K562 (cell line): ENCODE measurements at regions not wholly inside any gene's neighbourhood (a gene's known extent, or its start where the extent isn't known, plus 50 kb on each side); places are given as distances from the start of the nearest gene placed in this dataset.

Experiments
- ARID3B ChIP-seq: fragments of 250-450 bp; sonication (Bioruptor Pico); IDR thresholded peaks from 2 replicates; pipeline ENCODE4 v1.4.0; 2020; ENCODE audit warnings: borderline replicate concordance
- BRF1 ChIP-seq: IDR thresholded peaks from 3 replicates; pipeline ENCODE4 v1.6.1; 2011; ENCODE audit warnings: borderline replicate concordance, mild to moderate bottlenecking; ENCODE audit not compliant: insufficient read length; ENCODE audit errors: extremely low read depth
- CC2D1A ChIP-seq: fragments of 450-650 bp; IDR thresholded peaks from 2 replicates; pipeline ENCODE4 v1.6.1; 2017; ENCODE audit warnings: mild to moderate bottlenecking
- ELF4 ChIP-seq: fragments of 450-650 bp; formaldehyde crosslinking; IDR thresholded peaks from 2 replicates; pipeline ENCODE4 v1.4.0; 2022; ENCODE audit warnings: missing genetic modification characterization
- HDAC8 ChIP-seq: fragments of 450-650 bp; IDR thresholded peaks from 2 replicates; pipeline ENCODE4 v1.6.1; 2016; ENCODE audit warnings: mild to moderate bottlenecking, missing genetic modification characterization, moderate library complexity, missing compliant biosample characterization
- KLF1 ChIP-seq: fragments of 450-650 bp; IDR thresholded peaks from 2 replicates; pipeline ENCODE4 v1.6.1; 2016; ENCODE audit warnings: missing genetic modification characterization, missing compliant biosample characterization
- USF1 ChIP-seq: sonication (generic); formaldehyde crosslinking; IDR thresholded peaks from 2 replicates; pipeline ENCODE4 v1.9.0; 2022; ENCODE audit warnings: mild to moderate bottlenecking, missing genetic modification reagents
- TF ChIP-seq, protein P1 (sequence below): sonication (generic); formaldehyde crosslinking; IDR thresholded peaks from 2 replicates; pipeline ENCODE4 v1.4.0; 2020; ENCODE audit warnings: mild to moderate bottlenecking, missing genetic modification reagents
- TF ChIP-seq, protein P2 (sequence below): sonication (generic); formaldehyde crosslinking; IDR thresholded peaks from 2 replicates; pipeline ENCODE4 v1.8.0; 2023; ENCODE audit warnings: mild to moderate bottlenecking, missing genetic modification reagents
- TF ChIP-seq, protein P3 (sequence below): conservative IDR thresholded peaks from 2 replicates; pipeline ENCODE4 v1.6.1; 2011; ENCODE audit warnings: low read depth, mild to moderate bottlenecking, low read length; ENCODE audit not compliant: control insufficient read depth
- TF ChIP-seq, protein P4 (sequence below), 3 experiments: IDR thresholded peaks in 2 of 3; conservative IDR thresholded peaks in 1 of 3; 2 replicates each; pipeline ENCODE4 v1.5.1; 2011 to 2012; ENCODE audit warnings: low read length in 3 of 3, mild to moderate bottlenecking in 3 of 3, control low read depth in 2 of 3, improper control_type of control experiment in 1 of 3, inconsistent platforms in 1 of 3, low read depth in 1 of 3, mixed read lengths in 1 of 3, moderate library complexity in 1 of 3; ENCODE audit not compliant: insufficient read depth in 2 of 3
- TF ChIP-seq, protein P5 (sequence below): fragments of 250-450 bp; sonication (Bioruptor Pico); IDR thresholded peaks from 2 replicates; pipeline ENCODE4 v1.4.0; 2020; ENCODE audit warnings: mild to moderate bottlenecking

DNA sequence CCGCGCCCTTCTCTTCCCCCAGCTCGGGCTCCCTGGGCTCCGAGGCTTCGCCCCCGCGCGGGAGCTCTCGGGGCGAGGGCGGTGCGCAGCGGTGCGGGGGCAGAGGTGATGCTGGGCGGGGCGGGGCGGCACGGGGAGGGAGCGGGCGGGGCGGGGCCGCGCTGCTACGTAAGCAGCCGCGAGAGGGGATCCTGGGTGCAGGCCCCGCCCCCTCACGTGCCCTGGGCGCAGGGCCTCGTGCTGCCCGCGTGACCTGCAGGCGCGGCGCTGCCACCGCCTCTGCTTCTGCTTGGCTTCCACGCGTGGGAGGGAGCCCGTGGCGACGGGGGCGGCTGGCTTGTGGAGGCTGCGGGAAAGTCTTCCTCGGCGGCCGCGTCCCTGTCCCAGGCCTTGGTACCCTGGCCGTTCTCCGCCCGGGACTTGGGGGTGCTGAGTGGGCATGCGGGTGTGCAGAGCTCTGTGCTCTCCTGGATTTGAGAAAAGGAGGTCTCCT is 132.6 kb upstream of the HSD17B12 start (continued):
- TF ChIP-seq ARID3B (CRISPR knock-in tag) (no peak), KLF1 (tag) (no peak), ELF4 (CRISPR knock-in tag) (no peak), CC2D1A (no peak), HDAC8 (tag) (no peak), BRF1 (no peak), USF1 (CRISPR knock-in tag) (peak; percentile 88)
- TF ChIP-seq, protein P1, sequence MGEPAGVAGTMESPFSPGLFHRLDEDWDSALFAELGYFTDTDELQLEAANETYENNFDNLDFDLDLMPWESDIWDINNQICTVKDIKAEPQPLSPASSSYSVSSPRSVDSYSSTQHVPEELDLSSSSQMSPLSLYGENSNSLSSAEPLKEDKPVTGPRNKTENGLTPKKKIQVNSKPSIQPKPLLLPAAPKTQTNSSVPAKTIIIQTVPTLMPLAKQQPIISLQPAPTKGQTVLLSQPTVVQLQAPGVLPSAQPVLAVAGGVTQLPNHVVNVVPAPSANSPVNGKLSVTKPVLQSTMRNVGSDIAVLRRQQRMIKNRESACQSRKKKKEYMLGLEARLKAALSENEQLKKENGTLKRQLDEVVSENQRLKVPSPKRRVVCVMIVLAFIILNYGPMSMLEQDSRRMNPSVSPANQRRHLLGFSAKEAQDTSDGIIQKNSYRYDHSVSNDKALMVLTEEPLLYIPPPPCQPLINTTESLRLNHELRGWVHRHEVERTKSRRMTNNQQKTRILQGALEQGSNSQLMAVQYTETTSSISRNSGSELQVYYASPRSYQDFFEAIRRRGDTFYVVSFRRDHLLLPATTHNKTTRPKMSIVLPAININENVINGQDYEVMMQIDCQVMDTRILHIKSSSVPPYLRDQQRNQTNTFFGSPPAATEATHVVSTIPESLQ (CRISPR knock-in tag), result peak; percentile 83; the same call in 1 of the 2 replicates
- TF ChIP-seq, protein P2, sequence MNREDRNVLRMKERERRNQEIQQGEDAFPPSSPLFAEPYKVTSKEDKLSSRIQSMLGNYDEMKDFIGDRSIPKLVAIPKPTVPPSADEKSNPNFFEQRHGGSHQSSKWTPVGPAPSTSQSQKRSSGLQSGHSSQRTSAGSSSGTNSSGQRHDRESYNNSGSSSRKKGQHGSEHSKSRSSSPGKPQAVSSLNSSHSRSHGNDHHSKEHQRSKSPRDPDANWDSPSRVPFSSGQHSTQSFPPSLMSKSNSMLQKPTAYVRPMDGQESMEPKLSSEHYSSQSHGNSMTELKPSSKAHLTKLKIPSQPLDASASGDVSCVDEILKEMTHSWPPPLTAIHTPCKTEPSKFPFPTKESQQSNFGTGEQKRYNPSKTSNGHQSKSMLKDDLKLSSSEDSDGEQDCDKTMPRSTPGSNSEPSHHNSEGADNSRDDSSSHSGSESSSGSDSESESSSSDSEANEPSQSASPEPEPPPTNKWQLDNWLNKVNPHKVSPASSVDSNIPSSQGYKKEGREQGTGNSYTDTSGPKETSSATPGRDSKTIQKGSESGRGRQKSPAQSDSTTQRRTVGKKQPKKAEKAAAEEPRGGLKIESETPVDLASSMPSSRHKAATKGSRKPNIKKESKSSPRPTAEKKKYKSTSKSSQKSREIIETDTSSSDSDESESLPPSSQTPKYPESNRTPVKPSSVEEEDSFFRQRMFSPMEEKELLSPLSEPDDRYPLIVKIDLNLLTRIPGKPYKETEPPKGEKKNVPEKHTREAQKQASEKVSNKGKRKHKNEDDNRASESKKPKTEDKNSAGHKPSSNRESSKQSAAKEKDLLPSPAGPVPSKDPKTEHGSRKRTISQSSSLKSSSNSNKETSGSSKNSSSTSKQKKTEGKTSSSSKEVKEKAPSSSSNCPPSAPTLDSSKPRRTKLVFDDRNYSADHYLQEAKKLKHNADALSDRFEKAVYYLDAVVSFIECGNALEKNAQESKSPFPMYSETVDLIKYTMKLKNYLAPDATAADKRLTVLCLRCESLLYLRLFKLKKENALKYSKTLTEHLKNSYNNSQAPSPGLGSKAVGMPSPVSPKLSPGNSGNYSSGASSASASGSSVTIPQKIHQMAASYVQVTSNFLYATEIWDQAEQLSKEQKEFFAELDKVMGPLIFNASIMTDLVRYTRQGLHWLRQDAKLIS (CRISPR knock-in tag), result peak; percentile 34; the same call in 1 of the 2 replicates
- TF ChIP-seq, protein P3, sequence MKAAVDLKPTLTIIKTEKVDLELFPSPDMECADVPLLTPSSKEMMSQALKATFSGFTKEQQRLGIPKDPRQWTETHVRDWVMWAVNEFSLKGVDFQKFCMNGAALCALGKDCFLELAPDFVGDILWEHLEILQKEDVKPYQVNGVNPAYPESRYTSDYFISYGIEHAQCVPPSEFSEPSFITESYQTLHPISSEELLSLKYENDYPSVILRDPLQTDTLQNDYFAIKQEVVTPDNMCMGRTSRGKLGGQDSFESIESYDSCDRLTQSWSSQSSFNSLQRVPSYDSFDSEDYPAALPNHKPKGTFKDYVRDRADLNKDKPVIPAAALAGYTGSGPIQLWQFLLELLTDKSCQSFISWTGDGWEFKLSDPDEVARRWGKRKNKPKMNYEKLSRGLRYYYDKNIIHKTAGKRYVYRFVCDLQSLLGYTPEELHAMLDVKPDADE, result no peak
- TF ChIP-seq, protein P4, sequence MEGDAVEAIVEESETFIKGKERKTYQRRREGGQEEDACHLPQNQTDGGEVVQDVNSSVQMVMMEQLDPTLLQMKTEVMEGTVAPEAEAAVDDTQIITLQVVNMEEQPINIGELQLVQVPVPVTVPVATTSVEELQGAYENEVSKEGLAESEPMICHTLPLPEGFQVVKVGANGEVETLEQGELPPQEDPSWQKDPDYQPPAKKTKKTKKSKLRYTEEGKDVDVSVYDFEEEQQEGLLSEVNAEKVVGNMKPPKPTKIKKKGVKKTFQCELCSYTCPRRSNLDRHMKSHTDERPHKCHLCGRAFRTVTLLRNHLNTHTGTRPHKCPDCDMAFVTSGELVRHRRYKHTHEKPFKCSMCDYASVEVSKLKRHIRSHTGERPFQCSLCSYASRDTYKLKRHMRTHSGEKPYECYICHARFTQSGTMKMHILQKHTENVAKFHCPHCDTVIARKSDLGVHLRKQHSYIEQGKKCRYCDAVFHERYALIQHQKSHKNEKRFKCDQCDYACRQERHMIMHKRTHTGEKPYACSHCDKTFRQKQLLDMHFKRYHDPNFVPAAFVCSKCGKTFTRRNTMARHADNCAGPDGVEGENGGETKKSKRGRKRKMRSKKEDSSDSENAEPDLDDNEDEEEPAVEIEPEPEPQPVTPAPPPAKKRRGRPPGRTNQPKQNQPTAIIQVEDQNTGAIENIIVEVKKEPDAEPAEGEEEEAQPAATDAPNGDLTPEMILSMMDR (IDR thresholded peaks at IDR 0.05 in 2 of 3, conservative IDR thresholded peaks at IDR 0.05 in 1 of 3; ENCODE audit: insufficient read depth in 2 of 3, low read depth in 1 of 3, low read length in 3 of 3), result no peak
- TF ChIP-seq, protein P5, sequence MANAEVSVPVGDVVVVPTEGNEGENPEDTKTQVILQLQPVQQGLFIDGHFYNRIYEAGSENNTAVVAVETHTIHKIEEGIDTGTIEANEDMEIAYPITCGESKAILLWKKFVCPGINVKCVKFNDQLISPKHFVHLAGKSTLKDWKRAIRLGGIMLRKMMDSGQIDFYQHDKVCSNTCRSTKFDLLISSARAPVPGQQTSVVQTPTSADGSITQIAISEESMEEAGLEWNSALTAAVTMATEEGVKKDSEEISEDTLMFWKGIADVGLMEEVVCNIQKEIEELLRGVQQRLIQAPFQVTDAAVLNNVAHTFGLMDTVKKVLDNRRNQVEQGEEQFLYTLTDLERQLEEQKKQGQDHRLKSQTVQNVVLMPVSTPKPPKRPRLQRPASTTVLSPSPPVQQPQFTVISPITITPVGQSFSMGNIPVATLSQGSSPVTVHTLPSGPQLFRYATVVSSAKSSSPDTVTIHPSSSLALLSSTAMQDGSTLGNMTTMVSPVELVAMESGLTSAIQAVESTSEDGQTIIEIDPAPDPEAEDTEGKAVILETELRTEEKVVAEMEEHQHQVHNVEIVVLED (CRISPR knock-in tag), result no peak
